ENCODE measurements at regions not wholly inside any gene's neighbourhood (a gene's known extent, or its start where the extent isn't known, plus 50 kb on each side); places are given as distances from the start of the nearest gene placed in this dataset.

- TF ChIP-seq, protein P1, sequence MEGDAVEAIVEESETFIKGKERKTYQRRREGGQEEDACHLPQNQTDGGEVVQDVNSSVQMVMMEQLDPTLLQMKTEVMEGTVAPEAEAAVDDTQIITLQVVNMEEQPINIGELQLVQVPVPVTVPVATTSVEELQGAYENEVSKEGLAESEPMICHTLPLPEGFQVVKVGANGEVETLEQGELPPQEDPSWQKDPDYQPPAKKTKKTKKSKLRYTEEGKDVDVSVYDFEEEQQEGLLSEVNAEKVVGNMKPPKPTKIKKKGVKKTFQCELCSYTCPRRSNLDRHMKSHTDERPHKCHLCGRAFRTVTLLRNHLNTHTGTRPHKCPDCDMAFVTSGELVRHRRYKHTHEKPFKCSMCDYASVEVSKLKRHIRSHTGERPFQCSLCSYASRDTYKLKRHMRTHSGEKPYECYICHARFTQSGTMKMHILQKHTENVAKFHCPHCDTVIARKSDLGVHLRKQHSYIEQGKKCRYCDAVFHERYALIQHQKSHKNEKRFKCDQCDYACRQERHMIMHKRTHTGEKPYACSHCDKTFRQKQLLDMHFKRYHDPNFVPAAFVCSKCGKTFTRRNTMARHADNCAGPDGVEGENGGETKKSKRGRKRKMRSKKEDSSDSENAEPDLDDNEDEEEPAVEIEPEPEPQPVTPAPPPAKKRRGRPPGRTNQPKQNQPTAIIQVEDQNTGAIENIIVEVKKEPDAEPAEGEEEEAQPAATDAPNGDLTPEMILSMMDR (IDR thresholded peaks at IDR 0.05), result no peak
- WGBS (ENCODE audit: insufficient coverage), result 100% methylated on average over 1 of the region's 2 CpGs
- intact Hi-C loops (cut with micrococcal nuclease), result no loop called here
These were observed 138.8 kb downstream of the LRRC70 start for GRCh38 chr5:62717301-62717933.

GRCh38 chr5:62714296-62714695 is 135.7 kb downstream of the LRRC70 start:
- Histone ChIP-seq H3K27ac (ENCODE audit: low read depth in 1 of 2, low read length in 2 of 2) (no peak overlapping the region), H2AFZ (ENCODE audit: insufficient read depth, low read depth, low read length, poor library complexity, severe bottlenecking) (no peak overlapping the region), H3K9me3 (replicated peaks in 1 of 2; ENCODE audit: control insufficient read depth in 1 of 2, insufficient read depth in 1 of 2, low read length in 2 of 2) (no peaks in the 10 kb centered on the region), H3K36me3 (replicated peaks in 1 of 2; ENCODE audit: control insufficient read depth in 1 of 2, insufficient read depth in 2 of 2, low read length in 2 of 2) (no peaks in the 10 kb centered on the region), H3K4me3 (replicated peaks in 1 of 3; ENCODE audit: low read depth in 2 of 3, low read length in 3 of 3) (no peak overlapping the region), H3K4me2 (replicated peaks; ENCODE audit: extremely low read depth, low read length, poor library complexity, severe bottlenecking) (no peak overlapping the region), H3K27me3 (ENCODE audit: control insufficient read depth in 2 of 2, insufficient read depth in 2 of 2, low read length in 2 of 2) (no peaks in the 10 kb centered on the region), H4K20me1 (ENCODE audit: insufficient read depth, low read length) (no peaks in the 10 kb centered on the region), H3K9ac (ENCODE audit: insufficient read depth, low read length, poor library complexity, severe bottlenecking) (no peak overlapping the region), H3K4me1 (ENCODE audit: control insufficient read depth in 1 of 2, insufficient read depth in 2 of 2, low read length in 2 of 2) (no peaks in the 10 kb centered on the region), H3K79me2 (ENCODE audit: insufficient read depth, low read length) (no peaks in the 10 kb centered on the region)
- DNase-seq, result no peak
- intact Hi-C loops (cut with micrococcal nuclease), result no loop called here
- no peaks in the 10 kb centered on the region for H3K36me3 Mint-ChIP-seq
- 90% methylated on average over 1 of the region's 2 CpGs for WGBS (ENCODE audit: insufficient coverage)
- peaks cover 0 to 1% (median 0%) of the 10 kb centered on the region in 3 donors for H3K27me3 Mint-ChIP-seq (ENCODE audit: low read depth in 3 of 3)
- H3K27ac Mint-ChIP-seq, result no peak overlapping the region
- TF ChIP-seq, protein P1 (IDR thresholded peaks at IDR 0.05), result no peak
- H3K4me1 Mint-ChIP-seq, result no peaks in the 10 kb centered on the region
- peaks cover 0 to 6% (median 0%) of the 10 kb centered on the region in 7 donors for H3K9me3 Mint-ChIP-seq
- no peak overlapping the region for H3K4me3 Mint-ChIP-seq

More at GRCh38 chr5:62717301-62717933, 138.8 kb downstream of the LRRC70 start:
- Mint-ChIP-seq H3K9me3 (peaks cover 0 to 5% (median 0%) of the 10 kb centered on the region in 7 donors), H3K27ac (no peak overlapping the region), H3K36me3 (no peaks in the 10 kb centered on the region), H3K4me1 (peaks cover 9% of the 10 kb centered on the region), H3K4me3 (no peak overlapping the region), H3K27me3 (ENCODE audit: low read depth in 3 of 3) (peaks cover 0 to 1% (median 0%) of the 10 kb centered on the region in 3 donors)
- no peaks in the 10 kb centered on the region for H3K27me3 ChIP-seq (ENCODE audit: control insufficient read depth in 2 of 2, insufficient read depth in 2 of 2, low read length in 2 of 2)
- no peak overlapping the region for H3K4me3 ChIP-seq (replicated peaks in 1 of 3; ENCODE audit: low read depth in 2 of 3, low read length in 3 of 3)
- H3K36me3 ChIP-seq (replicated peaks in 1 of 2; ENCODE audit: control insufficient read depth in 1 of 2, insufficient read depth in 2 of 2, low read length in 2 of 2), result no peaks in the 10 kb centered on the region
- peaks cover 8 to 12% of the 10 kb centered on the region in 2 donors for H3K4me1 ChIP-seq (ENCODE audit: control insufficient read depth in 1 of 2, insufficient read depth in 2 of 2, low read length in 2 of 2)
- H3K9ac ChIP-seq (ENCODE audit: insufficient read depth, low read length, poor library complexity, severe bottlenecking), result no peak overlapping the region
- no peaks in the 10 kb centered on the region for H4K20me1 ChIP-seq (ENCODE audit: insufficient read depth, low read length)
- H3K79me2 ChIP-seq (ENCODE audit: insufficient read depth, low read length), result no peaks in the 10 kb centered on the region
- no peak overlapping the region for H3K4me2 ChIP-seq (replicated peaks; ENCODE audit: extremely low read depth, low read length, poor library complexity, severe bottlenecking)
- H2AFZ ChIP-seq (ENCODE audit: insufficient read depth, low read depth, low read length, poor library complexity, severe bottlenecking), result no peak overlapping the region
- H3K27ac ChIP-seq (ENCODE audit: low read depth in 1 of 2, low read length in 2 of 2), result no peak overlapping the region
- no peak for DNase-seq
- no peaks in the 10 kb centered on the region for H3K9me3 ChIP-seq (replicated peaks in 1 of 2; ENCODE audit: control insufficient read depth in 1 of 2, insufficient read depth in 1 of 2, low read length in 2 of 2)

All from CD14-positive monocyte (primary cell).